ENCODE measurements at regions not wholly inside any gene's neighbourhood (a gene's known extent, or its start where the extent isn't known, plus 50 kb on each side); places are given as distances from the start of the nearest gene placed in this dataset.
A peak's percentile ranks its signal among the peaks of the same experiment; 100 is the strongest.

DNA sequence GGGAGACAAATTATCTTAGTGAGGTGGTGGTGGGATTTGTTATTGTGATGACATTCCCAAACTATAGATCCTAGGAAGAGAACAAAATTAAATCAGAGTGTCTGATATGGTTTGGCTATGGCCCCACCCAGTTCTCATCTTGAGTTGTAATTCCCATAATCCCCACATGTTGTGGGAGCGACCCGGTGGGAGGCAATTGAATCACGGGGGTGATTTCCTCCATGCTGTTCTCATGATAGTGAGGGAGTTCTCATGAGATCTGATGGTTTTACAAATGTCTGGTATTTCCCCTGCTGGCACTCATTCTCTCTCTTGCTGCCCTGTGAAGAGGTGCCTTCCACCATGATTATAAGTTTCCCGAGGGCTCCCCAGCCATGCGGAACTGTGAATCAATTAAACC is 62.0 kb downstream of the RPL22L1 start:
- no peaks in the 10 kb centered on the region for H3K36me3 ChIP-seq (ENCODE audit: control insufficient read depth in 2 of 2, extremely low read depth in 1 of 2, insufficient read depth in 2 of 2, low read length in 2 of 2)
- H3K27ac ChIP-seq (ENCODE audit: insufficient read depth, low read depth, low read length): no peak overlapping the region
- intact Hi-C loops (cut with micrococcal nuclease): loop anchor here (10.0 kb wide), 1 partner anchor 223 kb away; the partner anchor contains the start of gene SLC7A14
- no peak for TF ChIP-seq POLR2AphosphoS5 (IDR thresholded peaks at IDR 0.05; ENCODE audit: insufficient read depth, low read depth, low read length)
- TF ChIP-seq, protein P1, sequence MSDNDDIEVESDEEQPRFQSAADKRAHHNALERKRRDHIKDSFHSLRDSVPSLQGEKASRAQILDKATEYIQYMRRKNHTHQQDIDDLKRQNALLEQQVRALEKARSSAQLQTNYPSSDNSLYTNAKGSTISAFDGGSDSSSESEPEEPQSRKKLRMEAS (IDR thresholded peaks at IDR 0.05; ENCODE audit: insufficient read depth, insufficient read length): no peak
- TF ChIP-seq, protein P2, sequence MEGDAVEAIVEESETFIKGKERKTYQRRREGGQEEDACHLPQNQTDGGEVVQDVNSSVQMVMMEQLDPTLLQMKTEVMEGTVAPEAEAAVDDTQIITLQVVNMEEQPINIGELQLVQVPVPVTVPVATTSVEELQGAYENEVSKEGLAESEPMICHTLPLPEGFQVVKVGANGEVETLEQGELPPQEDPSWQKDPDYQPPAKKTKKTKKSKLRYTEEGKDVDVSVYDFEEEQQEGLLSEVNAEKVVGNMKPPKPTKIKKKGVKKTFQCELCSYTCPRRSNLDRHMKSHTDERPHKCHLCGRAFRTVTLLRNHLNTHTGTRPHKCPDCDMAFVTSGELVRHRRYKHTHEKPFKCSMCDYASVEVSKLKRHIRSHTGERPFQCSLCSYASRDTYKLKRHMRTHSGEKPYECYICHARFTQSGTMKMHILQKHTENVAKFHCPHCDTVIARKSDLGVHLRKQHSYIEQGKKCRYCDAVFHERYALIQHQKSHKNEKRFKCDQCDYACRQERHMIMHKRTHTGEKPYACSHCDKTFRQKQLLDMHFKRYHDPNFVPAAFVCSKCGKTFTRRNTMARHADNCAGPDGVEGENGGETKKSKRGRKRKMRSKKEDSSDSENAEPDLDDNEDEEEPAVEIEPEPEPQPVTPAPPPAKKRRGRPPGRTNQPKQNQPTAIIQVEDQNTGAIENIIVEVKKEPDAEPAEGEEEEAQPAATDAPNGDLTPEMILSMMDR (IDR thresholded peaks at IDR 0.05; ENCODE audit: extremely low read depth in 1 of 2, insufficient read depth in 1 of 2, low read depth in 1 of 2, low read length in 2 of 2): no peak
- no peak for TF ChIP-seq EZH2 (IDR thresholded peaks at IDR 0.05; ENCODE audit: borderline replicate concordance, low read depth, low read length, severe bottlenecking)
- no peak for TF ChIP-seq GATA2 (IDR thresholded peaks at IDR 0.05; ENCODE audit: insufficient read depth, insufficient read length, low read depth, low read length)
- H3K9ac ChIP-seq (replicated peaks; ENCODE audit: extremely low read depth, insufficient read depth, low read length): no peak overlapping the region
- dilution Hi-C loops (cut with MboI; ENCODE audit: extremely low pct_ligation_motif_present, low sequenced_read_pairs): no loop called here
- peak; percentile 16 for DNase-seq (ENCODE audit: low read depth, low spot score)
- no peaks in the 10 kb centered on the region for H4K20me1 ChIP-seq (replicated peaks; ENCODE audit: control insufficient read depth, extremely low read depth, insufficient read depth, low read length)
- H3K9me1 ChIP-seq (replicated peaks; ENCODE audit: control insufficient read depth, extremely low read depth, insufficient read depth, low read length): no peaks in the 10 kb centered on the region
- H3K4me2 ChIP-seq (ENCODE audit: insufficient read depth, low read length): no peak overlapping the region
- no peaks in the 10 kb centered on the region for H3K27me3 ChIP-seq (ENCODE audit: control insufficient read depth in 2 of 2, insufficient read depth in 2 of 2, low read length in 2 of 2)
- no peaks in the 10 kb centered on the region for H3K9me3 ChIP-seq (replicated peaks; ENCODE audit: control insufficient read depth, insufficient read depth, low read length)
- H3K79me2 ChIP-seq (ENCODE audit: control insufficient read depth, insufficient read depth, low read length): no peaks in the 10 kb centered on the region
- H2AFZ ChIP-seq (ENCODE audit: low read depth, low read length): peak overlapping the region; percentile 15
- peaks cover 49% of the 10 kb centered on the region for H3K4me1 ChIP-seq (ENCODE audit: control insufficient read depth, extremely low read depth, insufficient read depth, low read length)
- no peak for FAIRE-seq
- no TSS peak for BruUV-seq (replicated peaks)
- no peak overlapping the region for H3K4me3 ChIP-seq (replicated peaks in 1 of 3; ENCODE audit: insufficient read depth in 1 of 3, low read depth in 1 of 3, low read length in 3 of 3)
- POLR2A ChIA-PET: no interaction called here
- CTCF ChIA-PET: no interaction called here

DNA sequence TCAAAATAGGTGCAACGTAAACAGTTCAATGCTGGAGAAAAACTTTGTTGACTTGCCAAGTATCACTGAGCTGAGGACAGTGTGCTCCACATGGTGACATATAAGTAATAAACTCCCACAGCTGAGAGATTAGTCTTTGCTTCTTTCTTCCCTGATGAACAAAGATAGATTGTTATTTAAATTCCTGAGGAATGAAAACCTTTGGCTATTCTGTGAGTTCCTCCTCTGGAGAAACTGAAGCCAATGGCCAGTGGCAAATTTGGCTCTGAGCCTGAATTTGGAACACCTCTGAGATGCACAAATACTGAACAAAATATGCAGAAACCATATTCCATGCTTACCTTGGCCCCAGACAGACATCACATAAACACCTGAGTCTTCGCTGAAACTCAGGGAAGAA is 63.3 kb downstream of the RPL22L1 start:
- H3K27me3 ChIP-seq (ENCODE audit: control insufficient read depth in 2 of 2, insufficient read depth in 2 of 2, low read length in 2 of 2): no peaks in the 10 kb centered on the region
- H3K9ac ChIP-seq (replicated peaks; ENCODE audit: extremely low read depth, insufficient read depth, low read length): no peak overlapping the region
- no peak overlapping the region for H3K4me2 ChIP-seq (ENCODE audit: insufficient read depth, low read length)
- H3K9me3 ChIP-seq (replicated peaks; ENCODE audit: control insufficient read depth, insufficient read depth, low read length): no peaks in the 10 kb centered on the region
- no TSS peak for BruUV-seq (replicated peaks)
- intact Hi-C loops (cut with micrococcal nuclease): loop anchor here (10.0 kb wide), 1 partner anchor 222 kb away; the partner anchor contains the start of gene SLC7A14
- H4K20me1 ChIP-seq (replicated peaks; ENCODE audit: control insufficient read depth, extremely low read depth, insufficient read depth, low read length): no peaks in the 10 kb centered on the region
- H3K4me3 ChIP-seq (replicated peaks in 1 of 3; ENCODE audit: insufficient read depth in 1 of 3, low read depth in 1 of 3, low read length in 3 of 3): no peak overlapping the region
- no peaks in the 10 kb centered on the region for H3K9me1 ChIP-seq (replicated peaks; ENCODE audit: control insufficient read depth, extremely low read depth, insufficient read depth, low read length)
- dilution Hi-C loops (cut with MboI; ENCODE audit: extremely low pct_ligation_motif_present, low sequenced_read_pairs): no loop called here
- ChIA-PET POLR2A (no interaction called here), CTCF (interaction anchor here (1.0 to 1.5 kb wide), 2 partner anchors 253 to 393 kb away, joined by 3 to 5 read pairs; no protein-coding TSS in a partner anchor)
- H3K27ac ChIP-seq (ENCODE audit: insufficient read depth, low read depth, low read length): no peak overlapping the region
- H3K79me2 ChIP-seq (ENCODE audit: control insufficient read depth, insufficient read depth, low read length): no peaks in the 10 kb centered on the region
- peaks cover 57% of the 10 kb centered on the region for H3K4me1 ChIP-seq (ENCODE audit: control insufficient read depth, extremely low read depth, insufficient read depth, low read length)
- no peaks in the 10 kb centered on the region for H3K36me3 ChIP-seq (ENCODE audit: control insufficient read depth in 2 of 2, extremely low read depth in 1 of 2, insufficient read depth in 2 of 2, low read length in 2 of 2)
- H2AFZ ChIP-seq (ENCODE audit: low read depth, low read length): no peak overlapping the region
- no peak for TF ChIP-seq GATA2 (IDR thresholded peaks at IDR 0.05; ENCODE audit: insufficient read depth, insufficient read length, low read depth, low read length)
- TF ChIP-seq JUN (IDR thresholded peaks at IDR 0.05; ENCODE audit: borderline replicate concordance, insufficient read depth, insufficient read length, low read depth): no peak
- TF ChIP-seq MYC (IDR thresholded peaks at IDR 0.05; ENCODE audit: low read depth, low read length): no peak
- TF ChIP-seq, protein P2 (IDR thresholded peaks at IDR 0.05; ENCODE audit: extremely low read depth in 1 of 2, insufficient read depth in 1 of 2, low read depth in 1 of 2, low read length in 2 of 2): no peak
- TF ChIP-seq FOS (IDR thresholded peaks at IDR 0.05; ENCODE audit: borderline replicate concordance, insufficient read depth, low read length): no peak
- TF ChIP-seq, protein P1 (IDR thresholded peaks at IDR 0.05; ENCODE audit: insufficient read depth, insufficient read length): no peak
- TF ChIP-seq EZH2 (IDR thresholded peaks at IDR 0.05; ENCODE audit: borderline replicate concordance, low read depth, low read length, severe bottlenecking): no peak
- TF ChIP-seq POLR2AphosphoS5 (IDR thresholded peaks at IDR 0.05; ENCODE audit: insufficient read depth, low read depth, low read length): no peak
- TF ChIP-seq POLR2A (IDR thresholded peaks at IDR 0.05; ENCODE audit: low read depth, low read length): no peak
- DNase-seq (ENCODE audit: low read depth, low spot score) (no peak), FAIRE-seq (no peak)
